Cerebellar nuclear complex (tissue), 1 donor: ENCODE measurements at regions not wholly inside any gene's neighbourhood (a gene's known extent, or its start where the extent isn't known, plus 50 kb on each side); places are given as distances from the start of the nearest gene placed in this dataset.
"Not testable (repeated sequence)": the region's sequence is repeated elsewhere in the genome, so short reads cannot be mapped to it uniquely, and the experiment has no call there.

Experiments
- DNase-seq, 2 experiments: peaks; one replicate each; lab custom pipeline; 2025; lab: John Stamatoyannopoulos, UW

- no peak for DNase-seq
These were observed 204.5 kb downstream of the SREK1 start for GRCh38 chr5:66348387-66349125.

DNA sequence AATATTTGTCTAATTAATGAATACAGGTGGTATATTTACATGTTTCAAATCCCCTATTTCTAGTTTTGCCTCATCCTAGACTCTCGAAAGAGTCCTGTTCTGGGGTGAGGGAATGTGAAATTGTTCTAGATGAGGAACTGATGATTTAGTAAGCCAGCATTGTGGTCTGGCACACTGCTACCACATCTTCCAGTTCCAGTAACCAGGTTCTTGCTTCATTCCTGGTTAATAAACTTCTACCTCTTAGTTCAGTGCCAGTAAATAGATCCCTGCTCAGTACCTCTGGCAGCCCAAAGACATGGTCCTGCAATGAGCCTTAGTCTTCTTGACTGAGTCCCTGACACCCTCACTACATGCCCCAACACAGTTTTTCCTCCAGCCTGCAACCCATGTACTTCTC is 207.7 kb downstream of the SREK1 start:
- no peak for DNase-seq

DNA sequence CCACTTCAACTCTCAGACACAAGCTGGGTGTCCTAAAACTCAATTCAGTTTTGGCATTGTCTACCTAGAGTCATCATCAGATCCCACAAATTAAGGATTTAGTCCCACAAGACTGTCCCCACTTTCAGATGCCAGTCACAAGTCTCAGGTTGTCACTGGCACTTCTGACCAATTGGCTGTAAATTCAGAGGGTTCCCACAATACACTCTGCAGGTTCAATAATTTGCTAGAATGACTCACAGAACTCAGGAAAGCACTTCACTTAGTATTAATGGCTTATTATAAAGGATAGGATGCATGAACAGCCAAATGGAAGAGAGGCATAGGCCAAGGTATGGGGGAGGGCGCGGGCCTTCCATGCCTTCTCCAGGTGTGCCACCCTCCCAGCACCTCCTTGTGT is 209.1 kb downstream of the SREK1 start:
- no peak for DNase-seq

DNA sequence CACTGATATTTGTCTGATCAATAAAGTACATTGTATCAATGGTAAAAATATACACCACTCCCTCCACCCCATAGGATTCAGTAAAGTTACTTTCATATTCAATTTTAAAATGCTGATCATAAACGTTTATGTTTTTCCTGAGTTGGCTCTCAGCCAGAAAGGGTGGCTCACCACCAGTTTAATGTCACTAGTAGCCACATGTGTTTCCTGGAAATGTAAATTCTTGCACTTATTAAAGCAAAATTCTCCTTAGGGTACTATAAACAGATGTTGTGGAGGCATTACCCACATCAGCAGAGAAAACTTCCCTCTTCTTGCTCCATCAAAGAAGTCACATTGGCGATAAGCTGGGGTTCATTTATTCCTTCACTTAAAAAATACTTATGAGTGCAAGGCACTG is 210.3 kb downstream of the SREK1 start:
- no peak for DNase-seq

- no peak for DNase-seq
These were observed 212.0 kb downstream of the SREK1 start for GRCh38 chr5:66356011-66356565.

DNA sequence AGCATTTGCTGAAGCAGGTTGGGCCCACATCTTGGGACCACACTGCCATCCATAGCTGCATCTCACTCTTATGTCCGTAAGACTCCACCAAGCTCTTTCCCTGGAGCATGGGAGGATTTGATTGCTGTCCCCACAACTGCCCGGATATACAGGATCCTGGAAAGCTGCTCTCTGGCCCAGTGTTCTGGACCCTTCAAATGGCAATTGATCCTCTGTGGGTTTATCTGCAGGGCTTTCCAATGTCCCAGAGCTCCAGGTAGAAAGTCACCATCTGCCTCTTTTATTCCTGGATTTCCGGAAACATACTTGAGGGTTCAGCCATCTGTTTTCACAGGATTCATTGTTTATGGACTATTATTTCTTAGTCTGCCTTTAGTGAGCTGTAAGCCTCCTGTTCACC is 214.6 kb downstream of the SREK1 start:
- DNase-seq: no peak

- no peak for DNase-seq
These were observed 217.0 kb downstream of the SREK1 start for GRCh38 chr5:66361070-66361469.

DNA sequence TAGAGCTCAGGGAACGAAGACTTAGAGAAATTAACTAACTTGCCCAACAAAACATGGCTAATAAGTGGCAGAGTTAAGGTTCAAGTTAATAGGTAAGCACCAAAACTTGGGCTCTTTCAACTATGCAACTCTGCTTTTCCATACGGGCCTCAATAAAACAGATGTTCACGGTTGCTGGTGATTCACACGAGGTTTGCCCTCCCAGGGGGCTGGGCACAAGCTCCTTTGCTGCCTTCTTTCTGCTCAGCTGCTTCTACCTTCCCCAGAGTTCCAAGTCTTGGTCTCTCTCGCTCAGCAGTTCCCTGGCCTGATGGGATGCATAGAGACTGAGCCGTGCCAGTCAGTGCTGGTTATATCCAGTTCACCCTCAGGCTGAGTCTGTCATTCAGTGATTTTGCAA is 217.9 kb downstream of the SREK1 start:
- DNase-seq: no peak

GRCh38 chr5:66362687-66363086 is 218.6 kb downstream of the SREK1 start:
- DNase-seq: no peak

GRCh38 chr5:66363097-66363496 is 219.0 kb downstream of the SREK1 start:
- no peak for DNase-seq

DNA sequence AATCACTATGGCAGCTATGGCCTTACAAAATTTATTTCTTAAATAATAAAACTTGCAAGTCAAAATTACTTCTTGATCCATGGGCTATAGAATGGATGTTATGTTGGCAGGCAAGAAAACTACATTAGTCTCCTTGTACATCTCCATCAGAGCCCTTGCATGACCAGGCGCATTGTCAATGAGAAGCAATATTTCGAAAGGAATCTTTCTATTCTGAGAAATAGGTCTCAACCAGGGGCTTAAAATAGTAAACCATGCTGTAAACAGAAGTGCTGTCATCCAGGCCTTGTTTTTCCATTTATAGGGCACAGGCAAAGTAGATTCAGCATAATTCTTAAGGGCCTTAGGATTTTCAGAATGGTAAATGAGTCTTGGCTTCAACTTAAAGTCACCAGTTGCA is 220.1 kb downstream of the SREK1 start:
- DNase-seq: no peak

- no peak for DNase-seq
These were observed 221.9 kb downstream of the SREK1 start for GRCh38 chr5:66365981-66366380.

GRCh38 chr5:66367814-66368541 is 223.9 kb downstream of the SREK1 start:
- no peak for DNase-seq

DNA sequence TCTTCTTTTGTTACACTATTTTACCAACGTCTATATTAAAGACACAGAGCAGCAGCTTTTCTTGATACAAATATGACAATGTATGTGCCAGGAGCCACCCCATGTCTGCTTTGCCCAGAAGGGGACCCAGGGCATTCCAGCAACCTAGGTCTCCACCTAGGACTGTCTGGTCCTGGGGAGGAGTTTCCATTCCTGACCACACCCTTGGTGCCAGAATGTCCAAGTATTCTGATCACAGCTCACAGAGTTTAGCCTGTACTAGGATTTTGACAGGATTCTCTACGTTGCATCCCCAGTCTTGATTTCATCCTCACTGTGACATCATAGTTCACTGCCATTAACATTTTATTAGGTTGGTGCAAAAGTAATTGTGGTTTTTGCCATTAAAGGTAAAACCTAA is 224.7 kb downstream of the SREK1 start:
- no peak for DNase-seq

GRCh38 chr5:66377747-66378146 is 218.4 kb upstream of the MAST4 start:
- no peak for DNase-seq

- DNase-seq: no peak
These were observed 217.8 kb upstream of the MAST4 start for GRCh38 chr5:66378407-66378806.

DNA sequence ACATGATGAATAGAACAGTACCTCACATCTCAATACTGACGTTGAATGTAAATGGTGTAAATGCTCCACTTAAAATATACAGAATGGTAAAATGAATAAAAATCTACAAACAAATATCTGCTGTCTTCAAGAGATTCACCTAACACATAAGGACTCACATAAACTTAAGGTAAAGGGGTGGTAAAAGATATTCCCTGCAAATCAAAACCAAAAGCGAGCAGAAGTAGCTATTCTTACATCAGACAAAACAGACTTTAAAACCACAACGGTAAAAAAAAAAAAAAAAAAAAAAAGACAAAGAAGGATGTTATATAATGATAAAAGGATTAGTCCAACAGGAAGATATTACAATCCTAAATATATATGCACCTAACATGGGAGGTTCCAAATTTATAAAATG is 214.0 kb upstream of the MAST4 start:
- DNase-seq: no peak

- DNase-seq: not testable (repeated sequence)
These were observed 191.0 kb upstream of the MAST4 start for GRCh38 chr5:66405145-66405544.

DNA sequence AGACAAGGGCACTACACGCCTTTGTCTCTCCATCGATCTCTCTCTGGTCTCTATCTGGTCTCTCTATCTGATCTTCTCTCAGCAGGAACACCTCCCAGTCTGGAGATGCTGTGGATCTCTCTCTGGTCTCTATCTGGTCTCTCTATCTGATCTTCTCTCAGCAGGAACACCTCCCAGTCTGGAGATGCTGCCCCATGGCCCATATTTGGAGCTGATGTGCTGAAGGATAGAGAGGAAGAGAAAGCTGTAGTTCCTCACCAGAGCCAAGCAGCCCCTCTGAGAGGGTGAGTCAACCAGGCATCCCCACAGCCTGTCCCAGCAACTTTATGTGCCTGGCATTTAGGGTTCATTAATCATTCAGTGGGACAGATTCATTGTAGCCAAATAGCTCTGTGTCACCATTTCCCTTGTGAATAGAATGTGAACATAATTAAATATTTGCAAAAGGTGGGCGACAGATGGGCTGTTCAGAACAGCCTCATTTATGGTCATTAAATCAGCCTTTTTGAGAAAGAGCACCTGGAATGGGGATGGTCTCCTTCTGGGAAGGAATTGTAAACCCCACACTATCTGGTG is 189.3 kb upstream of the MAST4 start:
- no peak for DNase-seq

DNA sequence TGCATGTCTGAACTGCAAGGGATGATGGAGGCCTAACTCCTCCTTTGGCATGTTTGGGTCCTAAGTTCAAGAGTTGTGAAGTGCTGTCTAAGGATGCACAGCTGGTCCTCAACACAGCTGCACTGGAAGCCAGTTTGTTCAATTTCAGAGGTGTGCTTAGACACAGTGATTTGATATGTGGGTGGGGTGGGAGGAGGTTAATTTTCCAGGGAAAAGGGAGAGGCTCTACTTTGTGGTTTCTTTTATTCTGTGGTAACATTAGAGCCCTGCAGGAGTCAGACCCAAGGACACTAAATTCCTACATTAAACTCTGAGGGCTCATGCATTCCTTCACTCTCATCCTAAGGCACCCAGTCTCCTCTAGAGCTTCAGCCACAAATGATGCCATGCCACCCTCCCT is 188.4 kb upstream of the MAST4 start:
- DNase-seq: no peak

- DNase-seq: no peak
These were observed 187.6 kb upstream of the MAST4 start for GRCh38 chr5:66408576-66408975.

GRCh38 chr5:66410122-66410521 is 186.1 kb upstream of the MAST4 start:
- no peak for DNase-seq

DNA sequence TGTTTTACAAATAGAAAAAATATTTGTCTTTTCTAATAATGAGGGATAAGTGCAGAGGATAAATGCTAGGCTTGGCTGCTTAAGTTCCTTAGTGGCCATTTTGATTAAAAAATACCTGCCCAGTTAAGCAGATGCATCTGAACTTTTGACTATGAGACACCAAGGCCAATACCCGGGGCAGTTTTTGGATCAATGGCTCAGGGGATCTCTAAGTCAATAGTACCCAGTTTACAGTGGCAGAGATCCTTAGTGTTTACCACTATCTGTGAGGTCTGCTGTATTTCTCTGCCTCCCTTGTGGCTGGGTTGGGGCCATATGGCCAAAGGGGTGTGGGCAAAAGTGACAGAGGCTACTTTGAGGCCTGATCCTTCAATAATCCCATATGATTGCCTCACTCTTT is 184.5 kb upstream of the MAST4 start:
- DNase-seq: no peak
